Panc1 (cell line): ENCODE measurements at regions not wholly inside any gene's neighbourhood (a gene's known extent, or its start where the extent isn't known, plus 50 kb on each side); places are given as distances from the start of the nearest gene placed in this dataset.

ENCODE experiments used
- POLR2AphosphoS5 ChIP-seq: IDR thresholded peaks from 2 replicates; pipeline ENCODE4 v1.6.1; 2012; ENCODE audit warnings: mild to moderate bottlenecking, low read depth, low read length, moderate library complexity
- TF ChIP-seq, protein P1 (sequence below): fragments of 450-650 bp; IDR thresholded peaks from 2 replicates; pipeline ENCODE4 v1.5.1; 2017; ENCODE audit warnings: mild to moderate bottlenecking

DNA sequence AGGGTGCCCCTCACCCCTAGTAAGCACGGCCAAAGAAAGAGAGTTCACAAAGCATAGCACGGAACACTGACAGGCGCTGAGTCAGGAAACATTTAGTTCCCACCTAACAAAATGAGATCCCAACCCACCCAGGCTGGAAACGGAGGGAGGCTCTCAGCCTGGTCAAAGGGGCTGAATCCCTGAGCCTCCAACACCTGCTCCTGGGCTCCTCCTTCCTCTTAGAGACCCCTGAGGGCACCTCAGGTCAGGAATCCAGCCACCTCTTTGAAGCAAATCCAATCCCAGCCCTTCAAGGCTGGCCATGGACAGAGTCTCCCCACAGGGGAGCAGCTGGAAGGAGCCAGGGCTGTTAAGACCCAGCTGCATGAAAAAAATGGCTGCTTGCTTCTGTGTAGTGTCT, 154.4 kb upstream of the HES1 start:
- TF ChIP-seq, protein P1, sequence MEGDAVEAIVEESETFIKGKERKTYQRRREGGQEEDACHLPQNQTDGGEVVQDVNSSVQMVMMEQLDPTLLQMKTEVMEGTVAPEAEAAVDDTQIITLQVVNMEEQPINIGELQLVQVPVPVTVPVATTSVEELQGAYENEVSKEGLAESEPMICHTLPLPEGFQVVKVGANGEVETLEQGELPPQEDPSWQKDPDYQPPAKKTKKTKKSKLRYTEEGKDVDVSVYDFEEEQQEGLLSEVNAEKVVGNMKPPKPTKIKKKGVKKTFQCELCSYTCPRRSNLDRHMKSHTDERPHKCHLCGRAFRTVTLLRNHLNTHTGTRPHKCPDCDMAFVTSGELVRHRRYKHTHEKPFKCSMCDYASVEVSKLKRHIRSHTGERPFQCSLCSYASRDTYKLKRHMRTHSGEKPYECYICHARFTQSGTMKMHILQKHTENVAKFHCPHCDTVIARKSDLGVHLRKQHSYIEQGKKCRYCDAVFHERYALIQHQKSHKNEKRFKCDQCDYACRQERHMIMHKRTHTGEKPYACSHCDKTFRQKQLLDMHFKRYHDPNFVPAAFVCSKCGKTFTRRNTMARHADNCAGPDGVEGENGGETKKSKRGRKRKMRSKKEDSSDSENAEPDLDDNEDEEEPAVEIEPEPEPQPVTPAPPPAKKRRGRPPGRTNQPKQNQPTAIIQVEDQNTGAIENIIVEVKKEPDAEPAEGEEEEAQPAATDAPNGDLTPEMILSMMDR = no peak
- no peak for TF ChIP-seq POLR2AphosphoS5
